DOHH2 (cell line): ENCODE measurements at regions not wholly inside any gene's neighbourhood (a gene's known extent, or its start where the extent isn't known, plus 50 kb on each side); places are given as distances from the start of the nearest gene placed in this dataset.

Experiments used
- CTCF ChIP-seq: fragments of 200-600 bp; sonication (generic); IDR thresholded peaks from one replicate; pipeline ENCODE4 v1.5.1; 2014; ENCODE audit warnings: antibody characterized with exemption, mild to moderate bottlenecking, low read depth, low read length; ENCODE audit not compliant: poor library complexity, severe bottlenecking
- EZH2phosphoT487 ChIP-seq: fragments of 200-600 bp; sonication (generic); IDR thresholded peaks from 2 replicates; pipeline ENCODE4 v1.6.1; 2017; ENCODE audit warnings: borderline replicate concordance, mild to moderate bottlenecking, antibody characterized with exemption, low read length, moderate library complexity, mixed read lengths

DNA sequence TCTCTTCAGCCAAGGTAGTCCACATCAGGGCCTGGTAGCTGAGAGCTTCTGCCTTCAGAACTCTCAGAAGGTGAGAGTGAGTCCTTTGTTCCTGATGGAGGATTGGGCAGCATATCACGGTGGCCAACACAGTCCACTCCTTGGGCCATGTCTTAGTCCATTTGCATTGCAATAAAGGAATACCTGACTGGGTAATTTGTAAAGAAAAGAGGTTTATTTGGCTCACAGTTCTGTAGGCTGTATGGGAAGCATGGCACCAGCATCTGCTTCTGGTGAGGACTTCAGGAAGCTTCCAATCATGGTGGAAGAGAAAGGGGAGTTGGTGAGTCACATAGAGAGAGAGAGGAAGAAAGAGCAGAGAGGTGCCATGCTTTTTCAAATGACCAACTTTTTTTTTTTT lies 98.8 kb downstream of the ADCYAP1 start:
- TF ChIP-seq EZH2phosphoT487 = no peak
- no peak for TF ChIP-seq CTCF
